ENCODE measurements at regions not wholly inside any gene's neighbourhood (a gene's known extent, or its start where the extent isn't known, plus 50 kb on each side); places are given as distances from the start of the nearest gene placed in this dataset.
"Not testable (repeated sequence)": the region's sequence is repeated elsewhere in the genome, so short reads cannot be mapped to it uniquely, and the experiment has no call there.

GRCh38 chr2:136314240-136314639 lies 196.3 kb upstream of the CXCR4 start:
- no peak overlapping the region for H3K4me3 ChIP-seq (ENCODE audit: low read length)
- H3K4me1 Mint-ChIP-seq, result peaks cover 19% of the 10 kb centered on the region
- H3K9me3 ChIP-seq (ENCODE audit: control insufficient read depth, low read length), result no peaks in the 10 kb centered on the region
- no peaks in the 10 kb centered on the region for H3K9me3 Mint-ChIP-seq
- DNase-seq, result no peak
- H3K4me3 Mint-ChIP-seq, result no peak overlapping the region
- TF ChIP-seq, protein P1, sequence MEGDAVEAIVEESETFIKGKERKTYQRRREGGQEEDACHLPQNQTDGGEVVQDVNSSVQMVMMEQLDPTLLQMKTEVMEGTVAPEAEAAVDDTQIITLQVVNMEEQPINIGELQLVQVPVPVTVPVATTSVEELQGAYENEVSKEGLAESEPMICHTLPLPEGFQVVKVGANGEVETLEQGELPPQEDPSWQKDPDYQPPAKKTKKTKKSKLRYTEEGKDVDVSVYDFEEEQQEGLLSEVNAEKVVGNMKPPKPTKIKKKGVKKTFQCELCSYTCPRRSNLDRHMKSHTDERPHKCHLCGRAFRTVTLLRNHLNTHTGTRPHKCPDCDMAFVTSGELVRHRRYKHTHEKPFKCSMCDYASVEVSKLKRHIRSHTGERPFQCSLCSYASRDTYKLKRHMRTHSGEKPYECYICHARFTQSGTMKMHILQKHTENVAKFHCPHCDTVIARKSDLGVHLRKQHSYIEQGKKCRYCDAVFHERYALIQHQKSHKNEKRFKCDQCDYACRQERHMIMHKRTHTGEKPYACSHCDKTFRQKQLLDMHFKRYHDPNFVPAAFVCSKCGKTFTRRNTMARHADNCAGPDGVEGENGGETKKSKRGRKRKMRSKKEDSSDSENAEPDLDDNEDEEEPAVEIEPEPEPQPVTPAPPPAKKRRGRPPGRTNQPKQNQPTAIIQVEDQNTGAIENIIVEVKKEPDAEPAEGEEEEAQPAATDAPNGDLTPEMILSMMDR (conservative IDR thresholded peaks at IDR 0.05), result no peak
- peaks cover 8% of the 10 kb centered on the region for H3K4me1 ChIP-seq (ENCODE audit: control insufficient read depth, insufficient read depth, low read length)
- no peak overlapping the region for H3K27ac ChIP-seq (ENCODE audit: low read depth, low read length)
- no peaks in the 10 kb centered on the region for H3K36me3 ChIP-seq (ENCODE audit: control insufficient read depth, insufficient read depth, low read length)
- H3K27ac Mint-ChIP-seq, result no peak overlapping the region
- H3K36me3 Mint-ChIP-seq (ENCODE audit: low read depth), result no peaks in the 10 kb centered on the region
- H3K27me3 ChIP-seq (ENCODE audit: control insufficient read depth, insufficient read depth, low read length, poor library complexity, severe bottlenecking), result no peaks in the 10 kb centered on the region
- no peaks in the 10 kb centered on the region for H3K27me3 Mint-ChIP-seq (ENCODE audit: insufficient read depth)
- H3K9ac ChIP-seq (ENCODE audit: extremely low read depth, low read length, poor library complexity, severe bottlenecking), result no peak overlapping the region

- not testable (repeated sequence) for H3K27me3 ChIP-seq (ENCODE audit: control insufficient read depth, insufficient read depth, low read length, poor library complexity, severe bottlenecking); H3K4me3 Mint-ChIP-seq; H3K36me3 Mint-ChIP-seq (ENCODE audit: low read depth)
These were observed 194.6 kb upstream of the CXCR4 start for GRCh38 chr2:136312568-136312967.

GRCh38 chr2:136310797-136311603 lies 193.1 kb upstream of the CXCR4 start:
- Mint-ChIP-seq H3K27me3 (ENCODE audit: insufficient read depth) (peaks cover 1% of the 10 kb centered on the region), H3K4me3 (no peak overlapping the region), H3K36me3 (ENCODE audit: low read depth) (no peaks in the 10 kb centered on the region), H3K4me1 (no peaks in the 10 kb centered on the region), H3K9me3 (no peaks in the 10 kb centered on the region), H3K27ac (no peak overlapping the region)
- H3K36me3 ChIP-seq (ENCODE audit: control insufficient read depth, insufficient read depth, low read length), result no peaks in the 10 kb centered on the region
- 92 to 96% methylated on average over 8 to 11 of the region's 11 CpGs for WGBS, 2 experiments (ENCODE audit: insufficient coverage in 1 of 2, insufficient read length in 1 of 2)
- TF ChIP-seq, protein P1 (conservative IDR thresholded peaks at IDR 0.05), result no peak
- H3K4me1 ChIP-seq (ENCODE audit: control insufficient read depth, insufficient read depth, low read length), result no peaks in the 10 kb centered on the region
- DNase-seq, result no peak
- no peaks in the 10 kb centered on the region for H3K27me3 ChIP-seq (ENCODE audit: control insufficient read depth, insufficient read depth, low read length, poor library complexity, severe bottlenecking)
- H3K9ac ChIP-seq (ENCODE audit: extremely low read depth, low read length, poor library complexity, severe bottlenecking), result no peak overlapping the region
- H3K4me3 ChIP-seq (ENCODE audit: low read length), result no peak overlapping the region
- no peak overlapping the region for H3K27ac ChIP-seq (ENCODE audit: low read depth, low read length)
- no peaks in the 10 kb centered on the region for H3K9me3 ChIP-seq (ENCODE audit: control insufficient read depth, low read length)

More at GRCh38 chr2:136312568-136312967, 194.6 kb upstream of the CXCR4 start:
- not testable (repeated sequence) for H3K4me1 Mint-ChIP-seq; H3K27ac ChIP-seq (ENCODE audit: low read depth, low read length); DNase-seq; H3K4me1 ChIP-seq (ENCODE audit: control insufficient read depth, insufficient read depth, low read length); H3K4me3 ChIP-seq (ENCODE audit: low read length); H3K36me3 ChIP-seq (ENCODE audit: control insufficient read depth, insufficient read depth, low read length); H3K9me3 Mint-ChIP-seq; H3K27ac Mint-ChIP-seq; H3K9me3 ChIP-seq (ENCODE audit: control insufficient read depth, low read length); H3K27me3 Mint-ChIP-seq (ENCODE audit: insufficient read depth); H3K9ac ChIP-seq (ENCODE audit: extremely low read depth, low read length, poor library complexity, severe bottlenecking)
- 83 to 100% methylated on average over 1 of the region's 1 CpG for WGBS, 2 experiments (ENCODE audit: insufficient coverage in 1 of 2, insufficient read length in 1 of 2)
